Head of caudate nucleus (tissue), 42 donors: ENCODE measurements at regions not wholly inside any gene's neighbourhood (a gene's known extent, or its start where the extent isn't known, plus 50 kb on each side); places are given as distances from the start of the nearest gene placed in this dataset.
"Not testable (repeated sequence)": the region's sequence is repeated elsewhere in the genome, so short reads cannot be mapped to it uniquely, and the experiment has no call there.

ENCODE experiments used
- DNase-seq, 42 donors: peaks; one replicate each; pipeline versions ENCODE4 v3.0.0 to v3.0.0-alpha.2; 2020 to 2021; ENCODE audit warnings: mixed read lengths in 7 of 42
- intact Hi-C: fragments of 100-400 bp; cut with DNase I; formaldehyde crosslinking; loops from one replicate; pipeline ENCODE4 v1.15.0; 2022

GRCh38 chr21:35538386-35538785 is 489.3 kb upstream of the RUNX1 start:
- intact Hi-C loops, result no loop called here
- DNase-seq, result no peak

GRCh38 chr21:35537604-35538003 is 488.5 kb upstream of the RUNX1 start:
- intact Hi-C loops, result no loop called here
- DNase-seq, result no peak

GRCh38 chr21:35533893-35534292 is 484.8 kb upstream of the RUNX1 start:
- intact Hi-C loops, result no loop called here
- DNase-seq, result no peak

GRCh38 chr21:35530766-35531165 is 481.7 kb upstream of the RUNX1 start:
- intact Hi-C loops, result no loop called here
- DNase-seq, result peak in 4 of 42 donors; percentile 6 to 36 (median 20)

GRCh38 chr21:35529171-35529863 is 480.2 kb upstream of the RUNX1 start:
- intact Hi-C loops, result no loop called here
- no peak for DNase-seq

GRCh38 chr21:35528116-35529042 is 479.3 kb upstream of the RUNX1 start:
- peak in 24 of 42 donors; percentile 4 to 50 (median 16) for DNase-seq
- intact Hi-C loops, result no loop called here

GRCh38 chr21:35527358-35527757 is 478.3 kb upstream of the RUNX1 start:
- intact Hi-C loops, result no loop called here

GRCh38 chr21:35525443-35525842 is 476.3 kb upstream of the RUNX1 start:
- intact Hi-C loops, result no loop called here
- peak in 4 of 42 donors; percentile 13 to 41 (median 26) for DNase-seq

More at GRCh38 chr21:35527358-35527757, 478.3 kb upstream of the RUNX1 start:
- DNase-seq, result no peak

GRCh38 chr21:35521852-35522505 is 472.9 kb upstream of the RUNX1 start:
- intact Hi-C loops, result no loop called here
- no peak for DNase-seq

- no peak for DNase-seq
Measured at GRCh38 chr21:35521293-35521692, 472.2 kb upstream of the RUNX1 start.

GRCh38 chr21:35520856-35521255 is 471.8 kb upstream of the RUNX1 start:
- intact Hi-C loops, result no loop called here
- DNase-seq, result no peak

More at GRCh38 chr21:35521293-35521692, 472.2 kb upstream of the RUNX1 start:
- intact Hi-C loops, result no loop called here

- no peak for DNase-seq
- intact Hi-C loops, result no loop called here
Measured at GRCh38 chr21:35520302-35520701, 471.2 kb upstream of the RUNX1 start.

GRCh38 chr21:35517865-35518264 is 468.8 kb upstream of the RUNX1 start:
- intact Hi-C loops, result no loop called here
- DNase-seq, result no peak

- DNase-seq, intact Hi-C loops: not testable (repeated sequence)
Measured at GRCh38 chr21:35516292-35516691, 467.2 kb upstream of the RUNX1 start.

- no peak for DNase-seq
- intact Hi-C loops, result no loop called here
Measured at GRCh38 chr21:35512346-35512745, 463.2 kb upstream of the RUNX1 start.

GRCh38 chr21:35511696-35512162 is 462.6 kb upstream of the RUNX1 start:
- intact Hi-C loops, result no loop called here
- DNase-seq, result no peak

- intact Hi-C loops, result no loop called here
- DNase-seq, result no peak
Measured at GRCh38 chr21:35510957-35511695, 462.0 kb upstream of the RUNX1 start.

- intact Hi-C loops, result no loop called here
Measured at GRCh38 chr21:35510294-35510693, 461.2 kb upstream of the RUNX1 start.

More at GRCh38 chr21:35510294-35510693, 461.2 kb upstream of the RUNX1 start:
- no peak for DNase-seq
